ENCODE measurements at regions not wholly inside any gene's neighbourhood (a gene's known extent, or its start where the extent isn't known, plus 50 kb on each side); places are given as distances from the start of the nearest gene placed in this dataset.

GRCh38 chr4:159041054-159042034 is 61.5 kb upstream of the RAPGEF2 start:
- DNase-seq: no peak

- no peak for DNase-seq
These were observed 60.7 kb upstream of the RAPGEF2 start for GRCh38 chr4:159042097-159042605.

GRCh38 chr4:159042868-159043267 is 60.0 kb upstream of the RAPGEF2 start:
- no peak for DNase-seq

- DNase-seq: no peak
These were observed 59.0 kb upstream of the RAPGEF2 start for GRCh38 chr4:159043861-159044260.

- DNase-seq: no peak
These were observed 57.6 kb upstream of the RAPGEF2 start for GRCh38 chr4:159045321-159045720.

- no peak for DNase-seq
These were observed 56.2 kb upstream of the RAPGEF2 start for GRCh38 chr4:159046683-159047082.

GRCh38 chr4:159047478-159048165 is 55.3 kb upstream of the RAPGEF2 start:
- DNase-seq: no peak

GRCh38 chr4:159048166-159048886 is 54.6 kb upstream of the RAPGEF2 start:
- no peak for DNase-seq

GRCh38 chr4:159049780-159050375 is 53.0 kb upstream of the RAPGEF2 start:
- no peak for DNase-seq

GRCh38 chr4:159051245-159052071 is 51.4 kb upstream of the RAPGEF2 start:
- no peak for DNase-seq

- no peak for DNase-seq
These were observed 50.6 kb upstream of the RAPGEF2 start for GRCh38 chr4:159052315-159052714.
